ENCODE measurements at regions not wholly inside any gene's neighbourhood (a gene's known extent, or its start where the extent isn't known, plus 50 kb on each side); places are given as distances from the start of the nearest gene placed in this dataset.

- no peak for DNase-seq (ENCODE audit: low spot score)
Measured at GRCh38 chr2:60095903-60096302, 457.6 kb downstream of the BCL11A start.

GRCh38 chr2:60095202-60095815, 458.1 kb downstream of the BCL11A start:
- DNase-seq (ENCODE audit: low spot score), result no peak

GRCh38 chr2:60094450-60094929, 459.0 kb downstream of the BCL11A start:
- DNase-seq (ENCODE audit: low spot score), result no peak

GRCh38 chr2:60092781-60093180, 460.7 kb downstream of the BCL11A start:
- DNase-seq (ENCODE audit: low spot score), result no peak

- DNase-seq (ENCODE audit: low spot score), result no peak
Measured at GRCh38 chr2:60091894-60092293, 461.6 kb downstream of the BCL11A start.

- no peak for DNase-seq (ENCODE audit: low spot score)
Measured at GRCh38 chr2:60091266-60091665, 462.2 kb downstream of the BCL11A start.

- DNase-seq (ENCODE audit: low spot score), result no peak
Measured at GRCh38 chr2:60079562-60079961, 473.9 kb downstream of the BCL11A start.

- no peak for DNase-seq (ENCODE audit: low spot score)
Measured at GRCh38 chr2:60075048-60075447, 478.4 kb downstream of the BCL11A start.

- DNase-seq (ENCODE audit: low spot score), result peak; percentile 60
Measured at GRCh38 chr2:60073201-60073600, 480.3 kb downstream of the BCL11A start.

- DNase-seq (ENCODE audit: low spot score), result no peak
Measured at GRCh38 chr2:60072609-60073008, 480.8 kb downstream of the BCL11A start.

- DNase-seq (ENCODE audit: low spot score), result no peak
Measured at GRCh38 chr2:60071490-60071831, 482.0 kb downstream of the BCL11A start.

GRCh38 chr2:60070736-60071489, 482.5 kb downstream of the BCL11A start:
- DNase-seq (ENCODE audit: low spot score), result no peak

GRCh38 chr2:60070196-60070595, 483.3 kb downstream of the BCL11A start:
- DNase-seq (ENCODE audit: low spot score), result peak; percentile 33

GRCh38 chr2:60068755-60069154, 484.7 kb downstream of the BCL11A start:
- DNase-seq (ENCODE audit: low spot score), result no peak

- DNase-seq (ENCODE audit: low spot score), result no peak
Measured at GRCh38 chr2:60067006-60067405, 486.4 kb downstream of the BCL11A start.

- DNase-seq (ENCODE audit: low spot score), result no peak
Measured at GRCh38 chr2:60066096-60066839, 487.2 kb downstream of the BCL11A start.

- DNase-seq (ENCODE audit: low spot score), result peak; percentile 69
Measured at GRCh38 chr2:60064687-60065389, 488.6 kb downstream of the BCL11A start.

GRCh38 chr2:60058781-60059180, 494.7 kb downstream of the BCL11A start:
- no peak for DNase-seq (ENCODE audit: low spot score)

GRCh38 chr2:60054571-60055340, 498.7 kb downstream of the BCL11A start:
- DNase-seq (ENCODE audit: low spot score), result no peak

- no peak for DNase-seq (ENCODE audit: low spot score)
Measured at GRCh38 chr2:60053791-60054190, 499.7 kb downstream of the BCL11A start.

GRCh38 chr2:60052601-60053000, 500.9 kb downstream of the BCL11A start:
- DNase-seq (ENCODE audit: low spot score), result no peak

- DNase-seq (ENCODE audit: low spot score), result no peak
Measured at GRCh38 chr2:60051991-60052390, 501.5 kb downstream of the BCL11A start.
